T-cell (primary cell): ENCODE measurements at regions not wholly inside any gene's neighbourhood (a gene's known extent, or its start where the extent isn't known, plus 50 kb on each side); places are given as distances from the start of the nearest gene placed in this dataset.

Source experiments
- ATAC-seq, 4 experiments: fragments of 200-7000 bp in 3 of 4; fragments of 150-1000 bp in 1 of 4; cut with Tn5 transposase; replicated peaks in 1 of 4; 1 replicate in 3 of 4; 2 replicates in 1 of 4; pipeline ENCODE4 v1.10.0; 2021; ENCODE audit warnings: moderate library complexity in 3 of 4, mild to moderate bottlenecking in 2 of 4, moderate number of reproducible peaks in 1 of 4
- CTCF ChIA-PET, 2 donors: fragments of 300-600 bp; sonication (Branson Sonifier 250); formaldehyde crosslinking; loops; one replicate each; lab custom pipeline; 2022; ENCODE audit warnings: antibody characterized with exemption in 2 of 2; lab: Charles Lee
- POLR2A ChIA-PET, 2 donors: fragments of 300-600 bp; sonication (Branson Sonifier 250); formaldehyde crosslinking; loops; one replicate each; lab custom pipeline; 2022; ENCODE audit warnings: antibody characterized with exemption in 2 of 2; lab: Charles Lee
- DNase-seq, 35 experiments: peaks; one replicate each; pipeline versions ENCODE4 v3.0.0 to v3.0.0-alpha.2; 2013 to 2023
- H3K27ac ChIP-seq: one replicate; pipeline ENCODE4 v1.5.1; 2013; ENCODE audit warnings: low read length
- H3K27me3 ChIP-seq, 2 experiments: replicated peaks in 1 of 2; 1 replicate in 1 of 2; 2 replicates in 1 of 2; pipeline versions ENCODE4 v1.6.1 to v1.7.0; 2013; ENCODE audit warnings: low read length in 1 of 2, mixed read lengths in 1 of 2; ENCODE audit not compliant: control insufficient read depth in 2 of 2, insufficient read depth in 2 of 2; ENCODE audit errors: extremely low read depth in 1 of 2
- H3K36me3 ChIP-seq, 2 donors: 1 replicate in 1 of 2; 2 replicates in 1 of 2; pipeline versions ENCODE4 v1.6.1 to v1.7.0; 2013; ENCODE audit warnings: low read length in 1 of 2; ENCODE audit not compliant: control insufficient read depth in 2 of 2, insufficient read depth in 1 of 2; ENCODE audit errors: extremely low read depth in 1 of 2
- H3K4me1 ChIP-seq, 2 experiments: 1 replicate in 1 of 2; 2 replicates in 1 of 2; pipeline versions ENCODE4 v1.6.1 to v1.7.0; 2013; ENCODE audit warnings: low read length in 2 of 2, mixed read lengths in 1 of 2; ENCODE audit not compliant: insufficient read depth in 2 of 2, control insufficient read depth in 1 of 2; ENCODE audit errors: extremely low read depth in 1 of 2
- H3K4me3 ChIP-seq, 2 donors: 1 replicate in 1 of 2; 2 replicates in 1 of 2; pipeline versions ENCODE4 v1.5.1 to v1.7.0; 2013; ENCODE audit warnings: mild to moderate bottlenecking in 2 of 2, low read length in 1 of 2, moderate library complexity in 1 of 2; ENCODE audit not compliant: control insufficient read depth in 1 of 2; ENCODE audit errors: extremely low read depth in 1 of 2
- H3K9me3 ChIP-seq: 2 replicates; pipeline ENCODE4 v1.7.0; 2013
- H3K27ac Mint-ChIP-seq, 2 donors: one replicate each; pipeline ENCODE4 v1.8.0; 2020 to 2021; ENCODE audit warnings: mild to moderate bottlenecking in 2 of 2, mixed read lengths in 2 of 2
- H3K27me3 Mint-ChIP-seq, 2 donors: one replicate each; pipeline ENCODE4 v1.8.0; 2021 to 2022; ENCODE audit warnings: mixed read lengths in 2 of 2
- H3K36me3 Mint-ChIP-seq: one replicate; pipeline ENCODE4 v1.8.0; 2021; ENCODE audit warnings: mixed read lengths
- H3K4me1 Mint-ChIP-seq, 3 donors: one replicate each; pipeline ENCODE4 v1.8.0; 2020 to 2022; ENCODE audit warnings: mixed read lengths in 3 of 3, mild to moderate bottlenecking in 1 of 3
- H3K4me3 Mint-ChIP-seq, 3 donors: one replicate each; pipeline ENCODE4 v1.8.0; 2020 to 2022; ENCODE audit warnings: mild to moderate bottlenecking in 3 of 3, mixed read lengths in 3 of 3, moderate library complexity in 3 of 3
- H3K9me3 Mint-ChIP-seq, 3 donors: one replicate each; pipeline ENCODE4 v1.8.0; 2020 to 2022; ENCODE audit warnings: mixed read lengths in 3 of 3
- WGBS: methylation state at CpG from one replicate; pipeline ENCODE4 v1.1.5; 2013; ENCODE audit warnings: missing lambda C conversion rate; ENCODE audit not compliant: insufficient coverage; 5-methylcytosine and 5-hydroxymethylcytosine counted together

GRCh38 chrX:40449956-40450706 lies 130.6 kb upstream of the ATP6AP2 start:
- Mint-ChIP-seq H3K27ac (no peak overlapping the region), H3K4me1 (peaks cover 0 to 2% (median 0%) of the 10 kb centered on the region in 3 donors), H3K9me3 (no peaks in the 10 kb centered on the region), H3K36me3 (no peaks in the 10 kb centered on the region), H3K4me3 (no peak overlapping the region), H3K27me3 (peaks cover 0 to 7% of the 10 kb centered on the region in 2 donors)
- Histone ChIP-seq H3K27ac (no peak overlapping the region), H3K27me3 (no peaks in the 10 kb centered on the region), H3K36me3 (no peaks in the 10 kb centered on the region), H3K4me1 (no peaks in the 10 kb centered on the region), H3K9me3 (no peaks in the 10 kb centered on the region), H3K4me3 (no peak overlapping the region)
- 100% methylated on average over 1 of the region's 8 CpGs for WGBS
- POLR2A ChIA-PET = no interaction called here
- DNase-seq (no peak), ATAC-seq (no peak)
- CTCF ChIA-PET = no interaction called here

GRCh38 chrX:40449396-40449795 lies 131.4 kb upstream of the ATP6AP2 start:
- H3K27me3 ChIP-seq = no peaks in the 10 kb centered on the region
- no peaks in the 10 kb centered on the region for H3K36me3 Mint-ChIP-seq
- H3K9me3 Mint-ChIP-seq = no peaks in the 10 kb centered on the region
- H3K27me3 Mint-ChIP-seq = peaks cover 0 to 3% of the 10 kb centered on the region in 2 donors
- H3K4me1 ChIP-seq = no peaks in the 10 kb centered on the region
- H3K27ac Mint-ChIP-seq = no peak overlapping the region
- H3K9me3 ChIP-seq = no peaks in the 10 kb centered on the region
- ChIA-PET CTCF (no interaction called here), POLR2A (no interaction called here)
- peaks cover 0 to 2% (median 0%) of the 10 kb centered on the region in 3 donors for H3K4me1 Mint-ChIP-seq
- H3K4me3 ChIP-seq = no peak overlapping the region
- no peak overlapping the region for H3K27ac ChIP-seq
- H3K4me3 Mint-ChIP-seq = no peak overlapping the region
- WGBS = 100% methylated on average over 1 of the region's 7 CpGs
- no peaks in the 10 kb centered on the region for H3K36me3 ChIP-seq
- no peak for ATAC-seq
- DNase-seq = no peak

- ChIA-PET CTCF (no interaction called here), POLR2A (no interaction called here)
- Mint-ChIP-seq H3K4me1 (peaks cover 0 to 2% (median 0%) of the 10 kb centered on the region in 3 donors), H3K4me3 (no peak overlapping the region), H3K27me3 (peaks cover 0 to 3% of the 10 kb centered on the region in 2 donors), H3K27ac (no peak overlapping the region), H3K9me3 (no peaks in the 10 kb centered on the region), H3K36me3 (no peaks in the 10 kb centered on the region)
- DNase-seq (no peak), ATAC-seq (no peak)
- Histone ChIP-seq H3K27ac (no peak overlapping the region), H3K27me3 (no peaks in the 10 kb centered on the region), H3K36me3 (no peaks in the 10 kb centered on the region), H3K4me1 (no peaks in the 10 kb centered on the region), H3K4me3 (no peak overlapping the region), H3K9me3 (no peaks in the 10 kb centered on the region)
- WGBS = 67% methylated on average over 1 of the region's 6 CpGs
Measured at GRCh38 chrX:40448793-40449192, 132.0 kb upstream of the ATP6AP2 start.

- ATAC-seq (no peak), DNase-seq (no peak)
- Mint-ChIP-seq H3K36me3 (no peaks in the 10 kb centered on the region), H3K9me3 (no peaks in the 10 kb centered on the region), H3K4me3 (no peak overlapping the region), H3K4me1 (peaks cover 0 to 2% (median 0%) of the 10 kb centered on the region in 3 donors), H3K27ac (no peak overlapping the region), H3K27me3 (peaks cover 0 to 7% of the 10 kb centered on the region in 2 donors)
- H3K4me3 ChIP-seq = no peak overlapping the region
- POLR2A ChIA-PET = no interaction called here
- H3K4me1 ChIP-seq = no peaks in the 10 kb centered on the region
- no peaks in the 10 kb centered on the region for H3K36me3 ChIP-seq
- CTCF ChIA-PET = no interaction called here
- H3K9me3 ChIP-seq = no peaks in the 10 kb centered on the region
- H3K27me3 ChIP-seq = no peaks in the 10 kb centered on the region
- no peak overlapping the region for H3K27ac ChIP-seq
- no CpG with 5 or more reads among the region's 6 CpGs for WGBS
Measured at GRCh38 chrX:40446921-40447320, 133.8 kb upstream of the ATP6AP2 start.

GRCh38 chrX:40445691-40446090 lies 135.1 kb upstream of the ATP6AP2 start:
- Mint-ChIP-seq H3K4me1 (peaks cover 0 to 2% (median 0%) of the 10 kb centered on the region in 3 donors), H3K36me3 (no peaks in the 10 kb centered on the region), H3K9me3 (no peaks in the 10 kb centered on the region), H3K27me3 (peaks cover 0 to 13% of the 10 kb centered on the region in 2 donors), H3K27ac (no peak overlapping the region), H3K4me3 (no peak overlapping the region)
- Histone ChIP-seq H3K9me3 (no peaks in the 10 kb centered on the region), H3K27ac (no peak overlapping the region), H3K4me3 (no peak overlapping the region), H3K27me3 (no peaks in the 10 kb centered on the region), H3K4me1 (no peaks in the 10 kb centered on the region), H3K36me3 (no peaks in the 10 kb centered on the region)
- ChIA-PET POLR2A (no interaction called here), CTCF (no interaction called here)
- ATAC-seq (no peak), DNase-seq (no peak)
- 30% methylated on average over 1 of the region's 3 CpGs for WGBS

GRCh38 chrX:40444798-40445496 lies 135.8 kb upstream of the ATP6AP2 start:
- Mint-ChIP-seq H3K9me3 (no peaks in the 10 kb centered on the region), H3K27ac (no peak overlapping the region), H3K27me3 (peaks cover 0 to 13% of the 10 kb centered on the region in 2 donors), H3K36me3 (no peaks in the 10 kb centered on the region), H3K4me1 (peaks cover 0 to under 1% (median 0%) of the 10 kb centered on the region in 3 donors), H3K4me3 (no peak overlapping the region)
- Histone ChIP-seq H3K9me3 (no peaks in the 10 kb centered on the region), H3K4me3 (no peak overlapping the region), H3K27me3 (no peaks in the 10 kb centered on the region), H3K4me1 (no peaks in the 10 kb centered on the region), H3K27ac (no peak overlapping the region), H3K36me3 (no peaks in the 10 kb centered on the region)
- 76% methylated on average over 3 of the region's 12 CpGs for whole genome bisulfite sequencing
- CTCF ChIA-PET = interaction anchor here in 1 of 2 donors (0.6 kb wide), 1 partner anchor 920 kb away, joined by 7 read pairs; no protein-coding TSS in a partner anchor
- POLR2A ChIA-PET = no interaction called here
- ATAC-seq (no peak), DNase-seq (no peak)
